Neural progenitor cell (in vitro differentiated cells): ENCODE measurements at regions not wholly inside any gene's neighbourhood (a gene's known extent, or its start where the extent isn't known, plus 50 kb on each side); places are given as distances from the start of the nearest gene placed in this dataset.

ENCODE experiments used
- CTCF ChIP-seq: fragments of 200-600 bp; sonication (generic); IDR thresholded peaks from 2 replicates; pipeline ENCODE4 v1.5.1; 2017; ENCODE audit warnings: antibody characterized with exemption, mild to moderate bottlenecking
- EZH2 ChIP-seq: fragments of 200-600 bp; sonication (generic); IDR thresholded peaks from 2 replicates; pipeline ENCODE4 v1.6.1; 2017; ENCODE audit warnings: antibody characterized with exemption, mild to moderate bottlenecking, moderate library complexity
- EZH2phosphoT487 ChIP-seq: fragments of 200-600 bp; sonication (generic); IDR thresholded peaks from 2 replicates; pipeline ENCODE4 v1.6.1; 2017; ENCODE audit warnings: antibody characterized with exemption

- no peak for TF ChIP-seq EZH2
- no peak for TF ChIP-seq CTCF
- TF ChIP-seq EZH2phosphoT487 = no peak
These were observed 226.2 kb downstream of the ZNF326 start for GRCh38 chr1:90220941-90221693.
